ENCODE measurements at regions not wholly inside any gene's neighbourhood (a gene's known extent, or its start where the extent isn't known, plus 50 kb on each side); places are given as distances from the start of the nearest gene placed in this dataset.

DNA sequence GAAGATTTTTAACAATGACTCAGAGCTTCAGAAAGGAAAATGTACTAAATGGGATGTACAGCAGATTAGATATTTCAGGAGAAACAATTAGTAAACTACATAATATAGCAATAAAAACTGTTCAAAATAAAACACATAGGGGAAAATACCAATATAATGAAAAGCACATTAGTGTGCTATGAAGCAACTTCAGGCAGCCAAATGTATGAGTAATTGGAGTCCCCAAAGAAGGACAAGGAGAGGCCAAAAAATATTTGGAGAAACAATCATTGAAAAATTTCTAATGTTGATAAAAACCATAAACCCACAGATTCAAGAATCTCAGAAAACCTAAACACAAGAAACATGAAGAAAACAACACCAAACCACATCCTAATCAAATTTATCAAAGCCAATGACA, 129.3 kb upstream of the CHRDL1 start:
- Histone ChIP-seq H3K27me3 (ENCODE audit: insufficient read depth, low read depth, low read length) (no peaks in the 10 kb centered on the region), H3K9me2 (ENCODE audit: insufficient read depth, low read length) (no peaks in the 10 kb centered on the region), H3K4me3 (ENCODE audit: low read length) (no peak overlapping the region), H3K27ac (ENCODE audit: low read length) (no peak overlapping the region), H3K79me2 (replicated peaks; ENCODE audit: insufficient read depth, low read length) (no peaks in the 10 kb centered on the region), H4K20me1 (ENCODE audit: insufficient read depth) (no peaks in the 10 kb centered on the region), H2AFZ (ENCODE audit: low read depth, low read length) (no peak overlapping the region), H3K36me3 (ENCODE audit: insufficient read depth, low read length) (no peaks in the 10 kb centered on the region), H3K4me2 (ENCODE audit: low read length) (no peak overlapping the region), H3K9me3 (ENCODE audit: low read length) (no peaks in the 10 kb centered on the region), H3K9ac (ENCODE audit: low read length) (no peak overlapping the region), H3F3A (ENCODE audit: insufficient read depth, low read length, poor library complexity, severe bottlenecking) (no peaks in the 10 kb centered on the region)
- TF ChIP-seq SMC3 (conservative IDR thresholded peaks at IDR 0.05; ENCODE audit: poor library complexity) = no peak
- TF ChIP-seq, protein P1, sequence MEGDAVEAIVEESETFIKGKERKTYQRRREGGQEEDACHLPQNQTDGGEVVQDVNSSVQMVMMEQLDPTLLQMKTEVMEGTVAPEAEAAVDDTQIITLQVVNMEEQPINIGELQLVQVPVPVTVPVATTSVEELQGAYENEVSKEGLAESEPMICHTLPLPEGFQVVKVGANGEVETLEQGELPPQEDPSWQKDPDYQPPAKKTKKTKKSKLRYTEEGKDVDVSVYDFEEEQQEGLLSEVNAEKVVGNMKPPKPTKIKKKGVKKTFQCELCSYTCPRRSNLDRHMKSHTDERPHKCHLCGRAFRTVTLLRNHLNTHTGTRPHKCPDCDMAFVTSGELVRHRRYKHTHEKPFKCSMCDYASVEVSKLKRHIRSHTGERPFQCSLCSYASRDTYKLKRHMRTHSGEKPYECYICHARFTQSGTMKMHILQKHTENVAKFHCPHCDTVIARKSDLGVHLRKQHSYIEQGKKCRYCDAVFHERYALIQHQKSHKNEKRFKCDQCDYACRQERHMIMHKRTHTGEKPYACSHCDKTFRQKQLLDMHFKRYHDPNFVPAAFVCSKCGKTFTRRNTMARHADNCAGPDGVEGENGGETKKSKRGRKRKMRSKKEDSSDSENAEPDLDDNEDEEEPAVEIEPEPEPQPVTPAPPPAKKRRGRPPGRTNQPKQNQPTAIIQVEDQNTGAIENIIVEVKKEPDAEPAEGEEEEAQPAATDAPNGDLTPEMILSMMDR (IDR thresholded peaks at IDR 0.05; ENCODE audit: poor library complexity, severe bottlenecking) = no peak
- TF ChIP-seq, protein P2, sequence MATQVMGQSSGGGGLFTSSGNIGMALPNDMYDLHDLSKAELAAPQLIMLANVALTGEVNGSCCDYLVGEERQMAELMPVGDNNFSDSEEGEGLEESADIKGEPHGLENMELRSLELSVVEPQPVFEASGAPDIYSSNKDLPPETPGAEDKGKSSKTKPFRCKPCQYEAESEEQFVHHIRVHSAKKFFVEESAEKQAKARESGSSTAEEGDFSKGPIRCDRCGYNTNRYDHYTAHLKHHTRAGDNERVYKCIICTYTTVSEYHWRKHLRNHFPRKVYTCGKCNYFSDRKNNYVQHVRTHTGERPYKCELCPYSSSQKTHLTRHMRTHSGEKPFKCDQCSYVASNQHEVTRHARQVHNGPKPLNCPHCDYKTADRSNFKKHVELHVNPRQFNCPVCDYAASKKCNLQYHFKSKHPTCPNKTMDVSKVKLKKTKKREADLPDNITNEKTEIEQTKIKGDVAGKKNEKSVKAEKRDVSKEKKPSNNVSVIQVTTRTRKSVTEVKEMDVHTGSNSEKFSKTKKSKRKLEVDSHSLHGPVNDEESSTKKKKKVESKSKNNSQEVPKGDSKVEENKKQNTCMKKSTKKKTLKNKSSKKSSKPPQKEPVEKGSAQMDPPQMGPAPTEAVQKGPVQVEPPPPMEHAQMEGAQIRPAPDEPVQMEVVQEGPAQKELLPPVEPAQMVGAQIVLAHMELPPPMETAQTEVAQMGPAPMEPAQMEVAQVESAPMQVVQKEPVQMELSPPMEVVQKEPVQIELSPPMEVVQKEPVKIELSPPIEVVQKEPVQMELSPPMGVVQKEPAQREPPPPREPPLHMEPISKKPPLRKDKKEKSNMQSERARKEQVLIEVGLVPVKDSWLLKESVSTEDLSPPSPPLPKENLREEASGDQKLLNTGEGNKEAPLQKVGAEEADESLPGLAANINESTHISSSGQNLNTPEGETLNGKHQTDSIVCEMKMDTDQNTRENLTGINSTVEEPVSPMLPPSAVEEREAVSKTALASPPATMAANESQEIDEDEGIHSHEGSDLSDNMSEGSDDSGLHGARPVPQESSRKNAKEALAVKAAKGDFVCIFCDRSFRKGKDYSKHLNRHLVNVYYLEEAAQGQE (IDR thresholded peaks at IDR 0.05; ENCODE audit: borderline replicate concordance) = no peak
- TF ChIP-seq RAD21 (conservative IDR thresholded peaks at IDR 0.05) = no peak
- TF ChIP-seq MXI1 (conservative IDR thresholded peaks at IDR 0.05; ENCODE audit: poor library complexity, severe bottlenecking) = no peak
- TF ChIP-seq TAF1 (IDR thresholded peaks at IDR 0.05; ENCODE audit: low read depth) = no peak
- TF ChIP-seq EP300 (conservative IDR thresholded peaks at IDR 0.05; ENCODE audit: poor library complexity, severe bottlenecking) = no peak
- TF ChIP-seq POLR2AphosphoS5 (IDR thresholded peaks at IDR 0.05) = no peak
- no peak for TF ChIP-seq EZH2 (IDR thresholded peaks at IDR 0.05; ENCODE audit: borderline replicate concordance, insufficient read depth, low read length, poor library complexity, severe bottlenecking)

DNA sequence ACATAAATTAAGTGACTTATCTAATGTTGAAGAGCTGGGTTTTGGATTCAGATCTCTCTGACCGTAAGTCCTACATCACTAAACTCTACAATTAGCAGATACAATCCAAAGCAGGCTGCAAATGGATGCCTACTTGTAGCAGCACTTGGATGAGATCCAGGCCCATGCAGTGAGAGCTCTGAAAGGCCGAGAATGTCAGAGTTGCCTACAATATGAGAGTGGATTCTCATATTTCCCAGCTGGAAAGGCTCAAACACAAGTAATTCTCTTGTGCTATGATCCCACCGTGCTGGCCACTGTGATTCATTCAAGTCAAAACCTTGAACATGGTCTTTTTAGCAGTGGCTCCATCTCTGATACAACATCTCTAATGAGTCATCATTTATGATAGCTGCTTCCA, 125.4 kb upstream of the CHRDL1 start:
- no peaks in the 10 kb centered on the region for H3K9me3 ChIP-seq (ENCODE audit: low read length)
- no peak overlapping the region for H3K9ac ChIP-seq (ENCODE audit: low read length)
- H3K27ac ChIP-seq (ENCODE audit: low read length) = no peak overlapping the region
- no peaks in the 10 kb centered on the region for H3K9me2 ChIP-seq (ENCODE audit: insufficient read depth, low read length)
- H4K20me1 ChIP-seq (ENCODE audit: insufficient read depth) = no peaks in the 10 kb centered on the region
- H3K27me3 ChIP-seq (ENCODE audit: insufficient read depth, low read depth, low read length) = no peaks in the 10 kb centered on the region
- H2AFZ ChIP-seq (ENCODE audit: low read depth, low read length) = no peak overlapping the region
- TF ChIP-seq POLR2AphosphoS5 (IDR thresholded peaks at IDR 0.05) = no peak
- no peak for TF ChIP-seq EZH2 (IDR thresholded peaks at IDR 0.05; ENCODE audit: borderline replicate concordance, insufficient read depth, low read length, poor library complexity, severe bottlenecking)
- no peak for TF ChIP-seq TAF1 (IDR thresholded peaks at IDR 0.05; ENCODE audit: low read depth)
- TF ChIP-seq MXI1 (conservative IDR thresholded peaks at IDR 0.05; ENCODE audit: poor library complexity, severe bottlenecking) = no peak
- TF ChIP-seq, protein P2 (IDR thresholded peaks at IDR 0.05; ENCODE audit: borderline replicate concordance) = no peak
- no peak for TF ChIP-seq EP300 (conservative IDR thresholded peaks at IDR 0.05; ENCODE audit: poor library complexity, severe bottlenecking)
- TF ChIP-seq SMC3 (conservative IDR thresholded peaks at IDR 0.05; ENCODE audit: poor library complexity) = no peak
- TF ChIP-seq, protein P1 (IDR thresholded peaks at IDR 0.05; ENCODE audit: poor library complexity, severe bottlenecking) = no peak
- no peak for TF ChIP-seq RAD21 (conservative IDR thresholded peaks at IDR 0.05)
- H3K4me3 ChIP-seq (ENCODE audit: low read length) = no peak overlapping the region
- no peaks in the 10 kb centered on the region for H3F3A ChIP-seq (ENCODE audit: insufficient read depth, low read length, poor library complexity, severe bottlenecking)
- no peaks in the 10 kb centered on the region for H3K79me2 ChIP-seq (replicated peaks; ENCODE audit: insufficient read depth, low read length)
- no peaks in the 10 kb centered on the region for H3K36me3 ChIP-seq (ENCODE audit: insufficient read depth, low read length)
- no peak overlapping the region for H3K4me2 ChIP-seq (ENCODE audit: low read length)

Data from neural cell (in vitro differentiated cells).